ENCODE measurements at regions not wholly inside any gene's neighbourhood (a gene's known extent, or its start where the extent isn't known, plus 50 kb on each side); places are given as distances from the start of the nearest gene placed in this dataset.
A peak's percentile ranks its signal among the peaks of the same experiment; 100 is the strongest.

DNA sequence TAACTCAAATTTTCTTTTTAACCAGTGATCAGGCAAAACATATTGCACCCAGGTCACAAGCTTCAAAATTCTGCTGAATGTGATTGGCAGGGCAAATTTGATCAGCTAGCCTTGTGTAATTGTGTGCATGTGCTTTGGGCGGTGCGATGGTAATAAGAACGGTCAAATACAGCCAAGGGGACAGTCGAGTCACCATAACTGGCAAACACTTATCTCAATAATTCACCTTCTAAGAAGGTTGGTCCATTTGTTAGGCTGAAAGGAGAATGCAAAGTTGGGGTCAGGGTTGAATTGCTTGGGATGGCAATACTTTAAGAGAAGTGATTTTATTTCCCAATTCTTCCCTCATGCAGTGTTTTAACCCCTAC is 302.4 kb upstream of the PDZRN3 start:
- DNase-seq: no peak

DNA sequence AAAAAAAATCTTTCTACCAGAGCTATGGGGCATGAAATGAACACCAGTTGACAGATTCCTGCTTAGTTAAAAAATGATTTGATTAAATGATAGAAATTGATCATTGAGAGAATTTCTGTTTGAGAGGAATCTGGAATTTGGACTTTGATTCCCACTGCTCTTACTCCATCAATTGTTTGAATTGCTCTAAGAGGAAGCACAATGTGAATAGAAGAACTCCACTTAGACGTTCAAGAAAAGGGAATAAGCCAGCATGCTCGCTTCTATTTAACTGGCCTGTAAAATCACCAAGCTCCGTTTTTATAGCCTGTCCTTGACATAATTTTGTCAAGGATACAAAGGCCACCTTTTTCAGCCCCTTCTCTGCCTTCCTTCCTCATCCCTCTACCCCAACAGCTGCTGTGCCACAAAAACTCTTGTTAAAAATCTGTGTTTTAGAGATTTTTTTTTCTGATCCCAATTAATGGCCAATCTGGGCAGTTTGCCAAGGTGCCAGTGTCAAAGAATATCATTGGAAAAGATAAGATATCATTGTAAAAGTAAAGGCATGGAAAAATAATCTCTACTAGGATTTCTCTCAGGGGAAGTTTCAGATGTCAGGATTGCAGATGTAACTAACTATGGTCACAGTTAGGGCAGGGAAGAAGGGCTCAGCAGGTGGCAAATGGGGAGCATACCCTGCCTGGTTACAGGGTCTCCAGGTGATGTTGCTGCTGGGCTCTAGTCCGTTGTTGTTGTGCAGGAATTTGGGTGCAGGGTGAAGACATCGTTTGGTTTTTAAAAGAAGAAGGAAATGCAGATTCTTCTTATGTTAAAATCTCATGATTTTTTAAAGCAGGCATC is 301.8 kb upstream of the PDZRN3 start:
- DNase-seq: no peak

DNA sequence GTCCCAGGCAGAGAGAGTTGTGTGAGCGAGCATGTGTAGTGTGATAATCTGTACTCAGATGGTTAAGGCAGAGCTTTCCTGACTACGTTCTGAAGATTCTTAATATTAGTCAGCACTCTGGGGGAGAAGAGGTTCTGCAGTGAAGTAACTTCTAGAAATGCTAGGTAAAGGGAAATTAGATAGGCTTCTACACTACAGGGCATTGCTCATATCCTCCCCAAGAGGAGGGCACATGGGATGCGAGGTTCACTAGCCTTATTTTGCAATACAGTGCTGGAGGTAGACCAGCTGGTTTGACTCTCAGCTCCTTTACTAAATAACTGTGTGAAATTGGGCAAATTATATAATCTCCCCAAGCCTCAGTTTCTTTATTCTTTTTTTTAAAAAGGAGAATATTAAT is 300.3 kb upstream of the PDZRN3 start:
- no peak for DNase-seq

DNA sequence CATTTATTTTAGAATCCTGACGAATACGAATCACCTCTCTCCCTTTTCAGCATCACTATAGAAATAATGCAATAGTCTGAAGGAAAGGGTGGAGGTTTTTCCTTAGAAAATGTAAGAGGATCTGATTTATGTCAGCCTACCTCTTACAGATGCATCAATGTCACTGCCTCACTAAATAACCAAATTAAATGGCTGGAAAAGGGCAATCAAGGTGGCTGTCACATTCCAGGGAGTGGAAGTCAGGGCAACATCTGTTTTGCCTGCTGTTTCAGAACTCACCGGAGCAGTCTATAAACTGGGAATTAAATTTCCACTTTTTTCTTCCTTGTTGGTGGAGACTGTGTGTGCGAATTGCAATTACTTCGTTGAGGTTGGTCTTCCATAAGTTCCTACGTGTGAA is 299.3 kb upstream of the PDZRN3 start:
- no peak for DNase-seq

DNA sequence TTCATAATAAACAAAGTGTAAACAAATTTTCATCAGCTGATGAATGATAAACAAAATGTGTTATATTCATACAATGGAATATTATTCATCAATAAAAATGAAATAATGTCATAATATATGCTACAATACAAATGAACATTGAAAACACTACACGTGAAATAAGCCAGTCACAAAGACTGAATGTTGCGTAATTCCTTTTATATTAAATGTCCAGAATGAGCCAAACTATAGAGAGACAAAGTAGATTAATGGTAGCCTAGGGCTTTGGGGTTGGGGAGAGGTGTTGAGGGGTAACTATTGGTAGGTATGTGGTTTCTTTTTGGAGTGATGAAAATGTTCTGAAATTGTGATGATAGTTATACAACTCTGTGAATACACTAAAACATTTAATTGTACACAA is 292.9 kb upstream of the PDZRN3 start:
- DNase-seq: no peak

DNA sequence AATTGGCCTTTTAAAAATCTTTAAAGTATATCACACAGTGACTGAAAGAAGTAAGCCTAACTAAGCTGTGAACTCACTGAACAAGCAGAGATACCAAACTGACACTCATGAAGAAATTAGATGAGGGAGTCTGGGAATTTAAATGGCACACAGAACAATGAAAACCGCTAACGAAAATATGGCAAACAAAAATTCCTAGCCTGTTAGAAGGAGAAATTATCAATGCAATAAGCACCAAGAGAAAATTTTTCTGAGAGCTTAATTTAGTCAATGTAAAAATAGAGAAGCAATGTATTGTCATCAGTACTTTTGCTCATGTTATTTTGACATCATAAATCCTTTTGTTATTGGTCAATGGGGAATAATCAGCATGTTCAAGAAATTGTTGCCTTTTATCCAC is 291.1 kb upstream of the PDZRN3 start:
- DNase-seq: no peak

DNA sequence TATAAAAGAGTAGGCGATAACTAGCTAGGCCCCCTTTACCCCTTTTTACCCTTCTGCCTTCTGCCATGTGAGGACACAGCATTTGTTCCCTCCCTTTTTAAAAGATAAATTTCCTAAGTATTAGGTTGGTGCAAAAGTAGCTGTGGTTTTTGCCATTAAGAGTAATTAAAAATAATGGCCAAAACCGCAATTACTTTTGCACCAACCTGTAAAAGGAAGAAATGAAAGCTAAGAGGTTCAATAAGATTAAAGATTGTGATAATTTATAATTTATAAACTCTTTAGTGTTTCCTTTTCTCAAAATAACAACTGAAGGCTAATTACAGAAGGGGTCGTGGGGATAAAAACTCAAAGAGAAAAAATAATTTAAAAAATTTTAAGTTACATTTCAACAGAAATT is 283.5 kb upstream of the PDZRN3 start:
- no peak for DNase-seq

DNA sequence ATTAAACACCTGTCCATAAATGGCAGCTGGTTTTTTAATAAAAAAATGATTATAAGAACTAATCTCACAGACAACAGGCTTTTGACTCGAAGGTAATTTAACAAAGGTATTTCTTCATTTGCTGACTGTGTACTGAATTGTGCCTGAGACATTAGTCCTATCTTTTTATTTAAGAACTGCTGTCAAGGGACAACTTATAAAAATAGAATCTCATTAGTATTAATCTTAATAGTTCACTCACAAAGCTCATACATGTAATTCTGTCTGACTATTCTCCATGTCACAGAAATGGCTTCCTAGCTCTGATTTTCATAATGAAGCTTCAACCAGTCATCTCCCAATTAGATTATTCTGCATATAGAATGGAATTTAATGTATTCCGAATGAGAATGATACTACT is 276.9 kb upstream of the PDZRN3 start:
- no peak for DNase-seq

DNA sequence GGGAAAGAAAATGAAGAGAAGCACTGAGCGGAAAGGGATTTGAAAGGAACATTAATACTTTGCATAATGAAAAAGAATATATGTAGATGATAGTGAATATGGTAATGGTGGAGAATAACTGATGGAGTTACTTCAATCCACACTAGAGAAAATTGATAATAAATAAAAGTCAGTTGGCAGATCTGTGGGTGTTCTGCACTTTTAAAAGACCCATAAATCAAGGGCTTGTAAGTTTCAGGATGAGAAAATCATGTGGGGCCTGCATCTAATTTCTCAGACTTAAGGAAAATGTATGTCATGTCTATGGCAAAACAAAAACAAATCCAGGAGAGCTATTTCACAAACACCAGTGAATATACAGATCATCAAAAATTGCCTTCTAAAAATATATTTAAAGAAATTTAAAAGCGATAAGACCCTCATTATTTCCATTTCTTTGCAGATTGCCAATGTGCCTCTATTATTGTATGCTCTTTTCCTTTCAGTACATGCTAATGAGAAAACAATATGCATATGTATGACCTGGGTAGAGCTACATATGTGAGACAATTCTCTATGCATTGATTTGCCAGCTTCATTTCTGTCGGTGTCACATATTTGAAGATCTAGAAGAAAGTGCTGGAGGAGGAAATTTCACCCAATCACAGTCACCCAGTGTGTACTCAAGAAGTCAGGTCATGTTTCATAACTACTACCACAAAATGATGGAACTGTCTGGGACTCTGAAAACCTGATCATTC is 269.9 kb upstream of the PDZRN3 start:
- DNase-seq: no peak

DNA sequence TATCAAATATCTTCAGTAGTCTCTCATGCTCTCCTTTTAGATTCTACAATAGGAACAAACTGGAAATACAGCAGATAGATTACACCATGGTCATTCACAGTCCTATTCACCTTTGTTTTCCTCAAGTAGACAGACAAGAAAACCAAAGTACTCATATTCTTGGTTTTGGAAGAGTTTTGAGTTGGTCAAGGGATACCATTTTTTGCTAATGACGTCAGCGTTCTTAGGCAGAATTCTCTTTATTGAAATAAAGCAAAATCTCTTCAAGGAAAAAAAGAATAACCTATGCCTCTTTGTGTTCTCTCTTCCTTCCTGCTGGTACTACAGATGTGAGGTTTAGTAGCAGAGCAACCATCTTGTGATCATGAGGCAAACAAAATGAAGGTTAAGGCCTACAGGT is 268.3 kb upstream of the PDZRN3 start:
- no peak for DNase-seq

DNA sequence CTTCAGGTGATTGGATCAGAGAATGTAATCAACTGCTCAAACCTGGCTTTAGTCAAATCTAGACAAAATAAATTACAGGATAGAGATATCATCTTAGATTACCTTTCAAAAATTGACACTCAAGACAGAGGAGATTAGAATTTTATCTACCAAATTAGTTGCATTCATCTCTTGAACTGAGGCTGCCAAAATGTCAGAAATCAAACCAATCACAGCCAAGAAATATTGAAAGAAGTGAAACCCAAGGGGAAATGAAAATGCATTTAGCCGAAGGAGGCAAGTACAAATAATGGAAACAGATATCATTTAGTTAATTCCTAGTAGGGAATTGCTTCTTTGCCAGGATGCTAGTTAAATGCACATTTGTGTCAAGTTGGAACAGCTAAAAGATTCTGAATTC is 261.1 kb upstream of the PDZRN3 start:
- DNase-seq: no peak

DNA sequence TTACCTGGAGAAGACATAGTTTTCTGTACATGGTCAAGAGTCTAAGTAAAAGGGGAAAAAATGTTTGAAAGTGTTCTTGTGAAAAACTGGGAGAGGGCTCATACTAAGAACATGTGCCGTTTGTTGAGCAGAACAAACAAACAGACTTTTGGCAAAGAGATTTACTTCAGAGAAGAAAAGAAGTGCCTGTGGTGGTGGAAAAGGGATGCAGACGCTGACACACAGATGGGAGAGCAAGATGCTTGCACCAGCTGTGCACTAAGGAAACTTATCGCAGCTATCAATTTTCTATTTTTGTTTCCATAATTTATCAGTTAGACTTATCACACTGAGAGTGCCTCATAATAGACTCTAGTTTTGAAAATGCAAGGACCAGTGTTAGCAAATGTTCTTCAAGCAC is 259.6 kb upstream of the PDZRN3 start:
- no peak for DNase-seq

DNA sequence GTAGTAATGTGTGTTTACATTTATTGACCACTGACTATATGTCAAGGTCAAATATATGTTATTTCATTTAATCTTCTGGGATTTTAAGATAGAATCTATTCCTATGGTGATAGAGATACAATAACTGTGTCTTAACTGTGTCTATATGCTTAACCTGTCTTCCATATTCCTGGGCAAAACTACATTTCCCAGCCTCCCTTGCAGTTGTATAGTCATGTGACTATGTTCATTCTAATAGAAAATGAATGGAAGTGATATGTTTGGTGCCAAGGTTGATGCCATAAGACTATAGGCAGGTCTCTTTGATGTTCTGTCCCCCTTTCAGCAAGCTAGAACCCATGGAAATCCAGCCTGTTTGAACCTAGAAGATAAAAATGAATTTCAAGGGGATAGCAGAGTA is 258.8 kb upstream of the PDZRN3 start:
- no peak for DNase-seq

DNA sequence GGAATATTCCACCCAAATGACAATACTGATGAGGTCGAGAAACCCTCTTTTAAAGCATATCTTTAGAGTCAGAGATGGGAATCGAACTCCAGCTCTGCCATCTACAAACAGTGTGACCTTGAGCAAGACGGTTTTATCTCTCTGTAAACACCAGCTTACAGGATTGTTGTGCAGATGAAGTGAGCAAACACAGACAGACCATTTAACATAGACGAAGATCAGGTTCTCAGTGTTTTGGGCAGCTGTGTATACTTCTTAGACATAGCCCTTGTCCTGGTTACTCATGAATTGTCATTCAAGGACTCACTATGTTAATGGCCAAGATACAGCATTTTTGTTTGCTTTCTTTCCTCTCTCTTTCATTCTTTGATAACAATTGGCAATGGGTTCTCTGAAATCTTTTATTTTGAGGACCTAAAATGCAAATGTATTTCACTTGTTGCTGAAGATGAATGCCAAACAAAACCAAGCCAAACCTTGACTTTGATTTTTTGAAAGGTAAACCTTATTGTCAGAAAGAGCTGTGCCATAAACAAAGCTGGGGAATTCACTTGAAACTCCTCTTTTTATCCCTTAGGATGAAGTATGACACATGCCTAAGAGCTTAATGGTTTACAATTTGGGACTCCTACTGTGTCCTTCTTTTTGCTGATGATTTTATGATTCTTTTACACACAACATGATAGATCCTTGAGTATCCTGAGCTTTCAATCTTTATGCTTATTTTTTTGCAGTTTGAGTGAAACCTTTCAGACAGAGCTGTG is 250.0 kb upstream of the PDZRN3 start:
- peak; percentile 25 for DNase-seq

DNA sequence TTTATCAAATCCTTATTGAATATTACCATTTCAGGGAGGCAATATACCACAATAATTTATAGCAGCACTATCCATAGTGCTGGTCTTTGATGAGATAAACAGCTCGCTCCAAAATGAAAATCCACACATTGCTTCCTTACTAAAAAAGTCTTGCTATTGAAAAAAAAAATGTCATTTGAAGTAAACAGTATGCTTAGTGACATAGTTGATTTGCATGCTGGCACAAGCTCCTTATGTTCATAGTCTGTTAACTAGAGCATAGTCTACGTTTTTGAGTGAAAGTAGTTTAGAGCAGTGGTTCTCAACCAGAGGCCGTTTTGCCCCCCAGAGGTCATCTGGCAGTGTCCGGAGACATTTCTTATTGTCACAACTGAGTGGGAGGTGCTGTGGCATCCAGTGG is 249.4 kb upstream of the PDZRN3 start:
- DNase-seq: no peak

DNA sequence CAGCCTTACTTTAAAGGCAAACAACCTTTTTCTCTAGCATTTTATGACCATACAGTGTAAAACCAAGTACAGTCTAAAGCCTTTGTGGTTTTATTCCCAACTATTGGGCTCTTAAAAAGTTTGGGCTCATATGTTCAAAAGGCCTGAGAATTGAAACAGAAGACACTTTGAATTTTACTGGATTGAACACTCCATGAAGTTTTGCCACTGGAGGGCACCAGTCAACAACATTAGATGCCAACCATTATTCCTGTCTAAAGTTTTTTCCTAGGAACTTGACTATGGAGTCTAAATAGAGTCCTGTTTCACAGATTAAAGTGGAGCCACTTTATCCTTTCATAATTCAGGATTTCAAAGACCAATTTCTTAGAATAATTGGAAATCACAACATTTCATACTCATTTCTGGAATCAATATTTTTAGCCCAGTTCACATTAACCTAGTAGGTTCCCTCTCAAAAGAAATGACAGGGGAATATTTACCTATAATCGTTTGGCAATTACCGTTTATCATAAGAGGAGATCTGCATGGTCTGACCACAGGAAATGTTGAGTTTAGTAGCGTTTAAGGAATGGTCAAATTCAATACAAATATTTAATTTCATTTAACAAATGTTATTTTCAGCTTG is 244.1 kb upstream of the PDZRN3 start:
- DNase-seq: peak; percentile 11

DNA sequence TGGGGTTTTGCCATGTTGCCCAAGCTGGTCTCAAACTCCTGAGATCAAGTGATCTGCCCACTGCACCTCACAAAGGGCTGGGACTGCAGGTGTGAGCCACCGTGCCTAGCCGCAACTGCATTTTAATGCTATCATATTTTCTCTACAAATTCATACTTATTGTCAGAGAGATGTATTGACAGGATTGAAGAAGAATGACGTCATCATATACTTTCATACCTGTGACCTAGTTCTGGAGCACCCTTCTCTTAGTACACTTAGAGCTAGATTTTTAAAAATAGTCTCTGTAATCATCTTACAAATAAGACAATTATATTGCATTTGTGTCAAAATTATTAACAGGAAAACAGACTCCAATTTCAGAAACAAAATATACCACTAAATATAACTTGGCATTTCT is 242.8 kb upstream of the PDZRN3 start:
- DNase-seq: no peak

DNA sequence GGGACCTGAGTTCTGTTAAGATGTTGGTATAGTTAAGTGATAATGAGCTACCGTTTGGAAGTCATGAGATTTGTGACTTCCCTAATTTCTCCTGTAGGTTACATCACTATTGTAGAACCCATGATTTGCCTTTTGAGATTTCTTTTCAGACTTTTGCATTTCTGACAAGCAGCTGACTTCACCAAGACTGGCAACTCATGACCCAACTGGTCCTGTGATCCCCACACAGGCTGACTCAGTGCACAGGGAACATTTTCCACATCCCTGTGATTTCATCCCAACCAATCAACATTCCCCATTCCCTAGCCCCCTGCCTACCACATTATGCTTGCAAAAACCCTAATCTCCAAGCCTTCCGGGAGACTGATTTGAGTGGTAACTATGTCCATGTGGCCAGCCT is 242.1 kb upstream of the PDZRN3 start:
- no peak for DNase-seq

DNA sequence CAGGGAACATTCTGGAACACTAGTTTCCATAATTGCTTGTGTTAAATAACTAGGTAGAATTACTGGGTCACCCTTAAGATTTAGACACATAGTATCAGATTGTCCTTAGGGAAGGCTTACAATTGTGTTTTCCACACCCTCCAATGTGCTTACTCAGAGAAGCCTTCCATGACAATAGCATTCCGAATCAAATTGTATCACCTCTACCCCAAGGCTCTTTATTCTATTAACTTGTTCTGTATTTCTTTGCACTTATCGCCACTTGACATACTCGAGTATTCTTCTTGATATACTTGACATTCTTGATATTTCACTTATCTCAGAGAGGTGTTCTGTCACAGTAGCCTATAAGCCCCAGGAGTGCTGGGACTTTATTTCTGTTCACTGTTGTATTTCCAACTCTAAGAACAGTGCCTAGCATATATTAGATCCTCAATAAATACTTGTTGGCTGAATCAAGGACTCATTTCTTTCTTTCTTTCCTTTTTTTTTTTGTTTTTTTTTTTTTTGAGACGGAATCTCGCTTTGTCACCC is 238.9 kb upstream of the PDZRN3 start:
- DNase-seq: no peak

DNA sequence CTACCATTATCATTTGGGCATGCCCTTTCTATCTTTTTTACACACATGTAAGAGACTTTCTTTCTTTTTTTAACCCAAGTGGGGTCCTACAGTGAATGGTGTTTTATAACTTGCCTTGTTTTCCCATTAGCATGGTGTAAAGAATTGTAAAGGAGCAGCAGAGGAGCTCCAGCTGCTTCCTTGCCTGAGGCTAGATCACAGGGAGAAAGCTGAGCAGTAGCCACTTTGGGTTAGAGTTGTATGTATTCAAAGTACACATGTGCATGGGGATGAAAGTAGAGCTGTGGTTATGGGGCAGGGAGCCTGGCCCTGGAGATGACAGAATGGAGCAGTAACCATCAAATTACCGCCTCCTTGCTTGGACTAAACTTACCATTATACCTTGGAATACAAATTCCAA is 231.1 kb upstream of the PDZRN3 start:
- no peak for DNase-seq

DNA sequence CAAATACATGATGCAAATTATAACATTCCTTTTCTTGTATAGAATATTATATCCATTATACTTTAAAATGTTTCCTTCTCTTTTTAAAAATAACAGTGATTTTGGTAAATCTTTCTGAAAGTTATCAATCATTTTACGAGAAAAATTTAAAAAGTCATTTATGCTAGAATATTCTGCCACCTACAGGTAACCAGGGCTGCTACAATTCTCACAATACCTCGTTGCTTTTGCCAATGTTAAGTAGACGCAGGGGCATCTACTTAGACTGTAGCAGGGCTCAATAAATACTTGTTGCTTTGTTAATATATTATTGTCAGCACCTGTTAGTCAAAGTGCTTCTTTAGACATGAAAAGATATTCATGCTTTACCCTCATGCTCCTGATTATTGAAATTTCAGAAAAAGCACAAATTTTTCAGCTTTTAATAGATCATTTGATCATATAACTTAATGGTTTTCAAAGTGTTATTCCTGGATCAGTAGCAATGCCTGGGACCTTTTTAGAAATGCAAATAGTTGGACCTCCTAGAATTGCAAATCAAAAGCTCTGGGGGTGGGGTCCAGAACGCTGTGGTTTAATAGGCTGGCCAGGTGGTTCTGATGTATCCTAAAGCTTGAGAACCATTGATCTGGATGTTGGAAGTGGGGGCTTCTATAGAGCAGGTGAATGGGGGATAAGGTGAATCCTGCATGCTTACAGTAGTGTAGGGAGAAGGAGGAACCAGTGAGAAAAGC is 223.6 kb upstream of the PDZRN3 start:
- DNase-seq: peak; percentile 0

DNA sequence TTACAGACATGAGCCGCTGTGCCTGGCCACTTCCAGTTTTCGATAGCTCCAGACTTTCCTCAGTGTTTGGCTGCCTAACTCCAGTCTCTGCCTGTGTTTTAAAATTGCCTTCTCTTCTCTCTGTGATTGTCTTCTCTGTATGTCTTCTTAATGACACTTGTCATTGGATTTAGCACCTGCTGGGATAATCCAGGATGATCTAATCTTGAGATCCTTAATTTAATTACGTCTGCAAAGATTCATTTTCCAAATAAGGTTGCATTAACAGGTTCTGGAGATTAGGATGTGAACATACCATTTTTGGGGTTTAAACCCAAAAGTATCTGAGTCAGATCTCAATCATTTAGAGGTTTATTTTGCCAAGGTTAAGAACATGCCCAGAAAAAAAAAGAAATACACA is 222.2 kb upstream of the PDZRN3 start:
- DNase-seq: no peak

All from NCI-H774 (cell line).